Lower leg skin (tissue), 4 donors: ENCODE measurements at regions not wholly inside any gene's neighbourhood (a gene's known extent, or its start where the extent isn't known, plus 50 kb on each side); places are given as distances from the start of the nearest gene placed in this dataset.

Experiments used
- DNase-seq, 2 donors: peaks; one replicate each; pipeline ENCODE4 v3.0.0-alpha.2; 2019; ENCODE audit warnings: low spot score in 2 of 2
- H3K4me3 ChIP-seq: fragments of 200-600 bp; sonication (generic); 2 replicates; pipeline ENCODE4 v1.5.1; 2017; ENCODE audit warnings: mild to moderate bottlenecking, low read depth; ENCODE audit not compliant: poor library complexity, severe bottlenecking
- CTCF ChIP-seq, 3 donors: fragments of 450-650 bp; IDR thresholded peaks; one replicate each; pipeline ENCODE4 v1.5.1; 2016; ENCODE audit warnings: antibody characterized with exemption in 3 of 3, mild to moderate bottlenecking in 3 of 3, moderate library complexity in 2 of 3
- POLR2A ChIP-seq, 2 donors: fragments of 450-650 bp; IDR thresholded peaks; one replicate each; pipeline ENCODE4 v1.6.1; 2016 to 2017; ENCODE audit warnings: antibody characterized with exemption in 2 of 2, mild to moderate bottlenecking in 1 of 2, moderate library complexity in 1 of 2
- WGBS, 2 donors: methylation state at CpG; one replicate each; pipeline ENCODE4 v1.1.5; 2018; 5-methylcytosine and 5-hydroxymethylcytosine counted together
- intact Hi-C: fragments of 100-400 bp; cut with DNase I; formaldehyde crosslinking; loops from one replicate; pipeline ENCODE4 v1.15.0; 2023; ENCODE audit warnings: low total_unique reads

GRCh38 chr12:83541446-83541845 is 854.7 kb downstream of the TMTC2 start:
- DNase-seq: no peak
- no peak overlapping the region for H3K4me3 ChIP-seq
- no peak for TF ChIP-seq POLR2A (IDR thresholded peaks at IDR 0.05)
- TF ChIP-seq CTCF (IDR thresholded peaks at IDR 0.05): no peak
- intact Hi-C loops: no loop called here

GRCh38 chr12:83538361-83538965 is 851.8 kb downstream of the TMTC2 start:
- H3K4me3 ChIP-seq: no peak overlapping the region
- DNase-seq: no peak
- WGBS, 2 donors: 66 to 67% methylated on average over 3 of the region's 3 CpGs
- TF ChIP-seq CTCF (IDR thresholded peaks at IDR 0.05): no peak
- TF ChIP-seq POLR2A (IDR thresholded peaks at IDR 0.05): no peak
- intact Hi-C loops: no loop called here

GRCh38 chr12:83537428-83538053 is 850.8 kb downstream of the TMTC2 start:
- TF ChIP-seq POLR2A (IDR thresholded peaks at IDR 0.05) (no peak), CTCF (IDR thresholded peaks at IDR 0.05) (no peak)
- intact Hi-C loops: no loop called here
- no peak overlapping the region for H3K4me3 ChIP-seq
- no peak for DNase-seq
- WGBS, 2 donors: 76 to 83% methylated on average over 4 of the region's 4 CpGs

GRCh38 chr12:83536496-83536895 is 849.8 kb downstream of the TMTC2 start:
- no peak for TF ChIP-seq POLR2A (IDR thresholded peaks at IDR 0.05)
- no peak for TF ChIP-seq CTCF (IDR thresholded peaks at IDR 0.05)
- no peak overlapping the region for H3K4me3 ChIP-seq
- WGBS, 2 donors: 90 to 96% methylated on average over 1 of the region's 1 CpG
- no peak for DNase-seq
- intact Hi-C loops: no loop called here

- no peak for DNase-seq
- WGBS, 2 donors: 79 to 88% methylated on average over 1 of the region's 1 CpG
- TF ChIP-seq POLR2A (IDR thresholded peaks at IDR 0.05) (no peak), CTCF (IDR thresholded peaks at IDR 0.05) (no peak)
- intact Hi-C loops: no loop called here
- H3K4me3 ChIP-seq: no peak overlapping the region
These were observed 841.9 kb downstream of the TMTC2 start for GRCh38 chr12:83528571-83528970.

- DNase-seq: no peak
- 50 to 52% methylated on average over 1 of the region's 1 CpG for WGBS, 2 donors
- intact Hi-C loops: no loop called here
- TF ChIP-seq POLR2A (IDR thresholded peaks at IDR 0.05): no peak
- H3K4me3 ChIP-seq: no peak overlapping the region
These were observed 841.1 kb downstream of the TMTC2 start for GRCh38 chr12:83527810-83528209.
